GM23338 (cell line): ENCODE measurements at regions not wholly inside any gene's neighbourhood (a gene's known extent, or its start where the extent isn't known, plus 50 kb on each side); places are given as distances from the start of the nearest gene placed in this dataset.

ENCODE experiments used
- ATAC-seq: fragments of 200-7000 bp; cut with Tn5 transposase; 3 replicates; pipeline ENCODE4 v1.9.1; 2020
- DNase-seq: peaks from one replicate; pipeline ENCODE4 v3.0.0-alpha.2; 2015; ENCODE audit warnings: low spot score
- H2AFZ ChIP-seq: fragments of 200-600 bp; sonication (generic); 2 replicates; pipeline ENCODE4 v1.8.0; 2016; ENCODE audit warnings: antibody characterized with exemption, mild to moderate bottlenecking, moderate library complexity
- H3F3A ChIP-seq: fragments of 200-600 bp; sonication (generic); replicated peaks from 2 replicates; pipeline ENCODE4 v1.8.0; 2017; ENCODE audit warnings: antibody characterized with exemption, mixed run types, low read depth
- H3K27ac ChIP-seq: fragments of 200-600 bp; sonication (generic); 2 replicates; pipeline ENCODE4 v1.6.1; 2016; ENCODE audit warnings: low read depth
- H3K27me3 ChIP-seq: fragments of 200-600 bp; sonication (generic); 2 replicates; pipeline ENCODE4 v1.8.0; 2016; ENCODE audit warnings: mild to moderate bottlenecking, mixed run types, moderate library complexity; ENCODE audit not compliant: insufficient read depth
- H3K36me3 ChIP-seq: fragments of 200-600 bp; sonication (generic); 2 replicates; pipeline ENCODE4 v1.8.0; 2016; ENCODE audit warnings: mild to moderate bottlenecking; ENCODE audit not compliant: insufficient read depth
- H3K4me1 ChIP-seq: fragments of 200-600 bp; sonication (generic); 2 replicates; pipeline ENCODE4 v1.8.0; 2016; ENCODE audit warnings: mild to moderate bottlenecking, moderate library complexity; ENCODE audit not compliant: insufficient read depth
- H3K4me2 ChIP-seq: fragments of 200-600 bp; sonication (generic); 2 replicates; pipeline ENCODE4 v1.7.1; 2017; ENCODE audit warnings: mixed run types
- H3K4me3 ChIP-seq: fragments of 200-600 bp; sonication (generic); 2 replicates; pipeline ENCODE4 v1.6.1; 2016; ENCODE audit warnings: mixed run types
- H3K79me2 ChIP-seq: fragments of 200-600 bp; sonication (generic); replicated peaks from 2 replicates; pipeline ENCODE4 v1.8.0; 2017; ENCODE audit warnings: mild to moderate bottlenecking; ENCODE audit not compliant: insufficient read depth
- H3K9me2 ChIP-seq: fragments of 200-600 bp; sonication (generic); 2 replicates; pipeline ENCODE4 v1.8.0; 2017; ENCODE audit not compliant: insufficient read depth
- H4K20me1 ChIP-seq: fragments of 200-600 bp; sonication (generic); replicated peaks from 2 replicates; pipeline ENCODE4 v1.8.0; 2017; ENCODE audit warnings: mild to moderate bottlenecking; ENCODE audit not compliant: insufficient read depth
- H3K27ac Mint-ChIP-seq: 2 replicates; pipeline ENCODE4 v1.8.0; 2020; ENCODE audit warnings: inconsistent platforms, mild to moderate bottlenecking, moderate library complexity, mixed read lengths
- H3K27me3 Mint-ChIP-seq: 3 replicates; pipeline ENCODE4 v1.8.0; 2022; ENCODE audit warnings: low read depth, mild to moderate bottlenecking, moderate library complexity, mixed read lengths, inconsistent platforms; ENCODE audit not compliant: insufficient read depth, poor library complexity
- H3K36me3 Mint-ChIP-seq: 3 replicates; pipeline ENCODE4 v1.8.0; 2021; ENCODE audit warnings: low read depth, mild to moderate bottlenecking, inconsistent platforms, moderate library complexity, mixed read lengths
- H3K4me1 Mint-ChIP-seq: 3 replicates; pipeline ENCODE4 v1.8.0; 2020; ENCODE audit warnings: mild to moderate bottlenecking, inconsistent platforms, mixed read lengths
- H3K4me3 Mint-ChIP-seq: 3 replicates; pipeline ENCODE4 v1.8.0; 2021; ENCODE audit warnings: moderate library complexity, mild to moderate bottlenecking, inconsistent platforms, mixed read lengths
- H3K9me3 Mint-ChIP-seq: 3 replicates; pipeline ENCODE4 v1.8.0; 2020; ENCODE audit warnings: moderate library complexity, mild to moderate bottlenecking, inconsistent platforms, mixed read lengths
- EZH2 ChIP-seq: fragments of 200-600 bp; sonication (generic); IDR thresholded peaks from one replicate; pipeline ENCODE4 v1.8.0; 2017; ENCODE audit warnings: antibody characterized with exemption, mild to moderate bottlenecking, low read depth; ENCODE audit not compliant: unreplicated experiment
- EZH2phosphoT487 ChIP-seq: fragments of 200-600 bp; sonication (generic); IDR thresholded peaks from one replicate; pipeline ENCODE4 v1.8.1; 2018; ENCODE audit warnings: antibody characterized with exemption; ENCODE audit not compliant: unreplicated experiment
- NANOG ChIP-seq: IDR thresholded peaks from 2 replicates; pipeline ENCODE4 v1.6.1; 2016; ENCODE audit warnings: antibody characterized with exemption, borderline replicate concordance
- REST ChIP-seq: IDR thresholded peaks from one replicate; pipeline ENCODE4 v1.6.1; 2018; ENCODE audit warnings: antibody characterized with exemption; ENCODE audit not compliant: unreplicated experiment
- ZNF114 ChIP-seq: fragments of 250-450 bp; sonication (Bioruptor Pico); IDR thresholded peaks from 2 replicates; pipeline ENCODE4 v1.5.0; 2020; ENCODE audit warnings: mild to moderate bottlenecking, moderate library complexity
- TF ChIP-seq, protein P1 (sequence below): fragments of 250-450 bp; sonication (Bioruptor Pico); IDR thresholded peaks from 2 replicates; pipeline ENCODE4 v1.5.0; 2020; ENCODE audit warnings: mild to moderate bottlenecking, moderate library complexity

DNA sequence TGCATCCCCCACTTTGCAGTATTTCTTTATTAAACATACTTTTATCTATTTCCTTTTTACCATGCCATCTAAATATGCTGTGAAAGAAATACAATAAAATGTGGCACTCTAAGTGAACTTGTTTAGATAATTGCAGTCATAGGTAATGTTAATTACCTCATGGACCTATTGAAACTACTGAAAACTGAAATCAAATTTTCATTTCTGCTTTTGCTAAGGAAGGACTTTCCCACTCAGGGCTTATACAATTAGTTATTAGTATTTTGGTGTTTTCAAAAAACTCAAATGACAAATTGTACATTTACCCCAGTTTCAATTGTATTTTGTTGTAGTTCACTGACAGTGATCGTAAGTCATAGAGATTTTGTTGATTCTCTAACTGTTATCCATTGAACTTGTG is 88.4 kb downstream of the ID4 start (continued):
- TF ChIP-seq, protein P1, sequence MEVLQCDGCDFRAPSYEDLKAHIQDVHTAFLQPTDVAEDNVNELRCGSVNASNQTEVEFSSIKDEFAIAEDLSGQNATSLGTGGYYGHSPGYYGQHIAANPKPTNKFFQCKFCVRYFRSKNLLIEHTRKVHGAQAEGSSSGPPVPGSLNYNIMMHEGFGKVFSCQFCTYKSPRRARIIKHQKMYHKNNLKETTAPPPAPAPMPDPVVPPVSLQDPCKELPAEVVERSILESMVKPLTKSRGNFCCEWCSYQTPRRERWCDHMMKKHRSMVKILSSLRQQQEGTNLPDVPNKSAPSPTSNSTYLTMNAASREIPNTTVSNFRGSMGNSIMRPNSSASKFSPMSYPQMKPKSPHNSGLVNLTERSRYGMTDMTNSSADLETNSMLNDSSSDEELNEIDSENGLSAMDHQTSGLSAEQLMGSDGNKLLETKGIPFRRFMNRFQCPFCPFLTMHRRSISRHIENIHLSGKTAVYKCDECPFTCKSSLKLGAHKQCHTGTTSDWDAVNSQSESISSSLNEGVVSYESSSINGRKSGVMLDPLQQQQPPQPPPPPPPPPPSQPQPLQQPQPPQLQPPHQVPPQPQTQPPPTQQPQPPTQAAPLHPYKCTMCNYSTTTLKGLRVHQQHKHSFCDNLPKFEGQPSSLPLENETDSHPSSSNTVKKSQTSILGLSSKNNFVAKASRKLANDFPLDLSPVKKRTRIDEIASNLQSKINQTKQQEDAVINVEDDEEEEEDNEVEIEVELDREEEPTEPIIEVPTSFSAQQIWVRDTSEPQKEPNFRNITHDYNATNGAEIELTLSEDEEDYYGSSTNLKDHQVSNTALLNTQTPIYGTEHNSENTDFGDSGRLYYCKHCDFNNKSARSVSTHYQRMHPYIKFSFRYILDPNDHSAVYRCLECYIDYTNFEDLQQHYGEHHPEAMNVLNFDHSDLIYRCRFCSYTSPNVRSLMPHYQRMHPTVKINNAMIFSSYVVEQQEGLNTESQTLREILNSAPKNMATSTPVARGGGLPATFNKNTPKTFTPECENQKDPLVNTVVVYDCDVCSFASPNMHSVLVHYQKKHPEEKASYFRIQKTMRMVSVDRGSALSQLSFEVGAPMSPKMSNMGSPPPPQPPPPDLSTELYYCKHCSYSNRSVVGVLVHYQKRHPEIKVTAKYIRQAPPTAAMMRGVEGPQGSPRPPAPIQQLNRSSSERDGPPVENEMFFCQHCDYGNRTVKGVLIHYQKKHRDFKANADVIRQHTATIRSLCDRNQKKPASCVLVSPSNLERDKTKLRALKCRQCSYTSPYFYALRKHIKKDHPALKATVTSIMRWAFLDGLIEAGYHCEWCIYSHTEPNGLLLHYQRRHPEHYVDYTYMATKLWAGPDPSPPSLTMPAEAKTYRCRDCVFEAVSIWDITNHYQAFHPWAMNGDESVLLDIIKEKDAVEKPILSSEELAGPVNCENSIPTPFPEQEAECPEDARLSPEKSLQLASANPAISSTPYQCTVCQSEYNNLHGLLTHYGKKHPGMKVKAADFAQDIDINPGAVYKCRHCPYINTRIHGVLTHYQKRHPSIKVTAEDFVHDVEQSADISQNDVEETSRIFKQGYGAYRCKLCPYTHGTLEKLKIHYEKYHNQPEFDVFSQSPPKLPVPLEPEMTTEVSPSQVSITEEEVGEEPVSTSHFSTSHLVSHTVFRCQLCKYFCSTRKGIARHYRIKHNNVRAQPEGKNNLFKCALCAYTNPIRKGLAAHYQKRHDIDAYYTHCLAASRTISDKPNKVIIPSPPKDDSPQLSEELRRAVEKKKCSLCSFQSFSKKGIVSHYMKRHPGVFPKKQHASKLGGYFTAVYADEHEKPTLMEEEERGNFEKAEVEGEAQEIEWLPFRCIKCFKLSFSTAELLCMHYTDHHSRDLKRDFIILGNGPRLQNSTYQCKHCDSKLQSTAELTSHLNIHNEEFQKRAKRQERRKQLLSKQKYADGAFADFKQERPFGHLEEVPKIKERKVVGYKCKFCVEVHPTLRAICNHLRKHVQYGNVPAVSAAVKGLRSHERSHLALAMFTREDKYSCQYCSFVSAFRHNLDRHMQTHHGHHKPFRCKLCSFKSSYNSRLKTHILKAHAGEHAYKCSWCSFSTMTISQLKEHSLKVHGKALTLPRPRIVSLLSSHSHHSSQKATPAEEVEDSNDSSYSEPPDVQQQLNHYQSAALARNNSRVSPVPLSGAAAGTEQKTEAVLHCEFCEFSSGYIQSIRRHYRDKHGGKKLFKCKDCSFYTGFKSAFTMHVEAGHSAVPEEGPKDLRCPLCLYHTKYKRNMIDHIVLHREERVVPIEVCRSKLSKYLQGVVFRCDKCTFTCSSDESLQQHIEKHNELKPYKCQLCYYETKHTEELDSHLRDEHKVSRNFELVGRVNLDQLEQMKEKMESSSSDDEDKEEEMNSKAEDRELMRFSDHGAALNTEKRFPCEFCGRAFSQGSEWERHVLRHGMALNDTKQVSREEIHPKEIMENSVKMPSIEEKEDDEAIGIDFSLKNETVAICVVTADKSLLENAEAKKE (CRISPR knock-in tag), result no peak
- no peak for TF ChIP-seq ZNF114 (CRISPR knock-in tag)
- TF ChIP-seq EZH2, result no peak

GRCh38 chr6:19928461-19928860 is 91.3 kb downstream of the ID4 start:
- DNase-seq (no peak), ATAC-seq (no peak)
- Histone ChIP-seq H3K4me1 (no peaks in the 10 kb centered on the region), H2AFZ (peak overlapping the region; percentile 9; the same call in 1 of the 2 replicates), H3K79me2 (no peaks in the 10 kb centered on the region), H3K27ac (no peak overlapping the region), H3K36me3 (no peaks in the 10 kb centered on the region), H4K20me1 (no peaks in the 10 kb centered on the region), H3F3A (no peaks in the 10 kb centered on the region), H3K27me3 (no peaks in the 10 kb centered on the region), H3K9me2 (0 out of 2 replicates have a peak, but pooled peaks cover 3% of the 10 kb centered on the region), H3K4me2 (no peak overlapping the region), H3K4me3 (no peak overlapping the region)
- Mint-ChIP-seq H3K4me3 (no peak overlapping the region), H3K4me1 (peaks cover 2% of the 10 kb centered on the region; the same call in 1 of the 3 replicates), H3K27ac (no peak overlapping the region), H3K36me3 (no peaks in the 10 kb centered on the region), H3K27me3 (no peaks in the 10 kb centered on the region), H3K9me3 (no peaks in the 10 kb centered on the region; the same call in 2 of the 3 replicates)
- no peak for TF ChIP-seq EZH2
- TF ChIP-seq EZH2phosphoT487, result no peak
- TF ChIP-seq REST, result no peak
- TF ChIP-seq NANOG, result no peak
- TF ChIP-seq, protein P1 (CRISPR knock-in tag), result no peak
